Right ventricle myocardium superior (tissue), 1 donor: ENCODE measurements at regions not wholly inside any gene's neighbourhood (a gene's known extent, or its start where the extent isn't known, plus 50 kb on each side); places are given as distances from the start of the nearest gene placed in this dataset.

Experiments used
- ATAC-seq: fragments of 200-7000 bp; cut with Tn5 transposase; one replicate; pipeline ENCODE4 v1.9.1; 2020; ENCODE audit warnings: mild to moderate bottlenecking; ENCODE audit not compliant: poor library complexity
- DNase-seq: peaks from one replicate; pipeline ENCODE4 v3.0.0-alpha.2; 2020
- intact Hi-C: fragments of 100-400 bp; cut with DNase I; formaldehyde crosslinking; loops from one replicate; pipeline ENCODE4 v1.11.2; 2022
- donor health status: DM: no; HTN: yes; CAD: no; lungs with severe emphysema.

GRCh38 chr4:100696531-100696930, 178.7 kb upstream of the EMCN start:
- intact Hi-C loops: no loop called here
- ATAC-seq (no peak), DNase-seq (no peak)

GRCh38 chr4:100695871-100696270, 178.0 kb upstream of the EMCN start:
- ATAC-seq (no peak), DNase-seq (no peak)
- intact Hi-C loops: no loop called here

GRCh38 chr4:100695039-100695654, 177.3 kb upstream of the EMCN start:
- ATAC-seq: no peak
- intact Hi-C loops: no loop called here
- DNase-seq: no peak

- DNase-seq: no peak
- intact Hi-C loops: no loop called here
- no peak for ATAC-seq
These were observed 176.6 kb upstream of the EMCN start for GRCh38 chr4:100694467-100694866.

- no peak for DNase-seq
- intact Hi-C loops: no loop called here
- no peak for ATAC-seq
These were observed 173.0 kb upstream of the EMCN start for GRCh38 chr4:100690812-100691211.

GRCh38 chr4:100688368-100688767, 170.5 kb upstream of the EMCN start:
- ATAC-seq (no peak), DNase-seq (no peak)
- intact Hi-C loops: no loop called here

GRCh38 chr4:100682477-100683218, 164.8 kb upstream of the EMCN start:
- ATAC-seq: no peak
- intact Hi-C loops: no loop called here
- DNase-seq: no peak

- no peak for DNase-seq
- intact Hi-C loops: no loop called here
- ATAC-seq: no peak
These were observed 163.5 kb upstream of the EMCN start for GRCh38 chr4:100681289-100681688.

- DNase-seq (no peak), ATAC-seq (no peak)
- intact Hi-C loops: no loop called here
These were observed 162.1 kb upstream of the EMCN start for GRCh38 chr4:100679926-100680325.

- no peak for ATAC-seq
- intact Hi-C loops: no loop called here
- no peak for DNase-seq
These were observed 157.2 kb upstream of the EMCN start for GRCh38 chr4:100674976-100675375.

- ATAC-seq: no peak
- intact Hi-C loops: no loop called here
- DNase-seq: no peak
These were observed 139.4 kb upstream of the EMCN start for GRCh38 chr4:100657187-100657586.

GRCh38 chr4:100651499-100652175, 133.8 kb upstream of the EMCN start:
- DNase-seq (no peak), ATAC-seq (no peak)
- intact Hi-C loops: no loop called here

- DNase-seq (no peak), ATAC-seq (no peak)
- intact Hi-C loops: no loop called here
These were observed 131.6 kb upstream of the EMCN start for GRCh38 chr4:100649417-100649816.

GRCh38 chr4:100644150-100644549, 126.3 kb upstream of the EMCN start:
- ATAC-seq: no peak
- intact Hi-C loops: no loop called here

GRCh38 chr4:100641336-100641735, 123.5 kb upstream of the EMCN start:
- no peak for ATAC-seq
- no peak for DNase-seq
- intact Hi-C loops: no loop called here

More at GRCh38 chr4:100644150-100644549, 126.3 kb upstream of the EMCN start:
- DNase-seq: no peak

GRCh38 chr4:100635899-100636298, 118.1 kb upstream of the EMCN start:
- no peak for DNase-seq
- intact Hi-C loops: no loop called here
- ATAC-seq: no peak

GRCh38 chr4:100633269-100633668, 115.4 kb upstream of the EMCN start:
- intact Hi-C loops: no loop called here
- ATAC-seq: no peak
- no peak for DNase-seq

GRCh38 chr4:100632163-100632562, 114.3 kb upstream of the EMCN start:
- peak; percentile 73 for ATAC-seq
- intact Hi-C loops: no loop called here
- DNase-seq: no peak

- DNase-seq (no peak), ATAC-seq (no peak)
- intact Hi-C loops: no loop called here
These were observed 113.6 kb upstream of the EMCN start for GRCh38 chr4:100631281-100631968.

- DNase-seq: no peak
- intact Hi-C loops: no loop called here
- ATAC-seq: no peak
These were observed 112.5 kb upstream of the EMCN start for GRCh38 chr4:100630341-100630740.
